ENCODE measurements at regions not wholly inside any gene's neighbourhood (a gene's known extent, or its start where the extent isn't known, plus 50 kb on each side); places are given as distances from the start of the nearest gene placed in this dataset.

GRCh38 chr6:130670142-130670541 is 157.1 kb upstream of the SMLR1 start:
- TF ChIP-seq EZH2 (IDR thresholded peaks at IDR 0.05) = no peak
- TF ChIP-seq POLR2AphosphoS5 (IDR thresholded peaks at IDR 0.05; ENCODE audit: borderline replicate concordance, low read depth, low read length) = no peak
